GM12878 (cell line): ENCODE measurements at regions not wholly inside any gene's neighbourhood (a gene's known extent, or its start where the extent isn't known, plus 50 kb on each side); places are given as distances from the start of the nearest gene placed in this dataset.

Experiments
- ATAC-seq: fragments of 200-7000 bp; cut with Tn5 transposase; 3 replicates; pipeline ENCODE4 v1.9.1; 2020; ENCODE audit warnings: mild to moderate bottlenecking, moderate library complexity
- BruUV-seq: library from RNA; stranded (reverse); fragments of 400-500 nt; replicated peaks from 2 replicates; lab custom pipeline; 2021; lab: Mats Ljungman, UMichigan
- CTCF ChIA-PET: fragments of 300-600 bp; sonication (Branson Sonifier 250); formaldehyde crosslinking; extraction: SDS; loops from one replicate; lab custom pipeline; 2021; ENCODE audit warnings: inconsistent platforms; lab: Yijun Ruan, JAX
- POLR2A ChIA-PET: fragments of 350-600 bp; formaldehyde crosslinking; extraction: SDS; loops from one replicate; lab custom pipeline; 2021; ENCODE audit warnings: inconsistent platforms; lab: Charles Lee
- RAD21 ChIA-PET: fragments of 300-600 bp; sonication (Branson Sonifier 250); formaldehyde crosslinking; loops from one replicate; lab custom pipeline; 2023; ENCODE audit warnings: antibody characterized with exemption; ENCODE audit not compliant: unreplicated experiment; lab: Charles Lee
- SMC1A ChIA-PET: fragments of 300-600 bp; sonication (Branson Sonifier 250); formaldehyde crosslinking; loops from one replicate; lab custom pipeline; 2023; ENCODE audit not compliant: unreplicated experiment, uncharacterized antibody; lab: Charles Lee
- DNase-seq: peaks from one replicate; pipeline ENCODE4 v3.0.0-alpha.2; 2011; ENCODE audit warnings: low read depth, low spot score
- FAIRE-seq: peaks from 3 replicates; lab custom pipeline; 2011; peaks lifted over from hg19 to GRCh38; lab: Jason Lieb, UNC
- H2AFZ ChIP-seq: 2 replicates; pipeline ENCODE4 v1.6.0; 2011; ENCODE audit warnings: low read depth, low read length, control low read depth; ENCODE audit not compliant: control insufficient read depth
- H3K27ac ChIP-seq: 2 replicates; pipeline ENCODE4 v1.5.1; 2011; ENCODE audit warnings: control low read depth; ENCODE audit not compliant: control insufficient read depth, insufficient read depth
- H3K27me3 ChIP-seq, 2 experiments: replicated peaks in 1 of 2; 2 replicates each; pipeline versions ENCODE4 v1.6.0 to v1.6.1; 2011; ENCODE audit warnings: low read length in 1 of 2; ENCODE audit not compliant: control insufficient read depth in 2 of 2, insufficient read depth in 2 of 2
- H3K36me3 ChIP-seq, 2 experiments: 2 replicates each; pipeline ENCODE4 v1.5.1; 2011; ENCODE audit warnings: low read length in 1 of 2; ENCODE audit not compliant: control insufficient read depth in 2 of 2, insufficient read depth in 2 of 2
- H3K4me1 ChIP-seq: 2 replicates; pipeline ENCODE4 v1.6.1; 2011; ENCODE audit warnings: mild to moderate bottlenecking, low read length, moderate library complexity, mixed read lengths; ENCODE audit not compliant: control insufficient read depth, insufficient read depth
- H3K4me2 ChIP-seq: 2 replicates; pipeline ENCODE4 v1.6.0; 2011; ENCODE audit warnings: control low read depth; ENCODE audit not compliant: control insufficient read depth, insufficient read depth
- H3K4me3 ChIP-seq: fragments of 200-600 bp; sonication (generic); 2 replicates; pipeline ENCODE4 v1.5.1; 2016
- H3K79me2 ChIP-seq: 2 replicates; pipeline ENCODE4 v1.6.0; 2011; ENCODE audit warnings: low read length; ENCODE audit not compliant: control insufficient read depth, insufficient read depth
- H3K9ac ChIP-seq: 2 replicates; pipeline ENCODE4 v1.8.0; 2011; ENCODE audit warnings: low read length, control low read depth, mixed read lengths; ENCODE audit not compliant: control insufficient read depth, insufficient read depth
- H3K9me3 ChIP-seq: replicated peaks from 3 replicates; pipeline ENCODE4 v1.5.1; 2011; ENCODE audit warnings: mild to moderate bottlenecking, low read length; ENCODE audit not compliant: control insufficient read depth, insufficient read depth
- H4K20me1 ChIP-seq: 2 replicates; pipeline ENCODE4 v1.6.0; 2011; ENCODE audit not compliant: control insufficient read depth, insufficient read depth
- ASH2L ChIP-seq: fragments of 300-600, 200-600 bp; sonication (generic); IDR thresholded peaks from 2 replicates; pipeline ENCODE4 v1.6.1; 2017; ENCODE audit warnings: low read depth, mild to moderate bottlenecking, borderline replicate concordance
- CBFB ChIP-seq: IDR thresholded peaks from 2 replicates; pipeline ENCODE4 v1.6.1; 2016; ENCODE audit warnings: antibody characterized with exemption, low read depth
- CBX5 ChIP-seq: sonication (generic); IDR thresholded peaks from 2 replicates; pipeline ENCODE4 v1.6.1; 2016; ENCODE audit warnings: low read depth, moderate library complexity, mild to moderate bottlenecking, inconsistent platforms
- FOS ChIP-seq: IDR thresholded peaks from 3 replicates; pipeline ENCODE4 v1.6.1; 2011; ENCODE audit warnings: borderline replicate concordance; ENCODE audit not compliant: insufficient read length; ENCODE audit errors: extremely low read depth
- NFYB ChIP-seq: IDR thresholded peaks from 2 replicates; pipeline ENCODE4 v1.6.1; 2011; ENCODE audit warnings: low read depth, mild to moderate bottlenecking, low read length, improper control_type of control experiment, moderate library complexity; ENCODE audit not compliant: insufficient read depth
- NKRF ChIP-seq: fragments of 450-650 bp; conservative IDR thresholded peaks from 2 replicates; pipeline ENCODE4 v1.6.1; 2017; ENCODE audit warnings: mild to moderate bottlenecking, moderate library complexity
- TCF3 ChIP-seq: IDR thresholded peaks from 2 replicates; pipeline ENCODE4 v1.6.1; 2012; ENCODE audit warnings: low read depth, mild to moderate bottlenecking, low read length, borderline replicate concordance; ENCODE audit not compliant: insufficient read depth
- YBX1 ChIP-seq: fragments of 450-650 bp; IDR thresholded peaks from 2 replicates; pipeline ENCODE4 v1.6.1; 2016; ENCODE audit warnings: antibody characterized with exemption
- ZNF384 ChIP-seq: IDR thresholded peaks from 2 replicates; pipeline ENCODE4 v1.6.1; 2012; ENCODE audit warnings: low read depth, mild to moderate bottlenecking, low read length, improper control_type of control experiment, borderline replicate concordance
- WGBS: methylation state at CpG from one replicate; pipeline ENCODE4 v1.1.6; 2016; ENCODE audit warnings: low lambda C conversion rate; ENCODE audit not compliant: insufficient replicate concordance, insufficient coverage; ENCODE audit errors: missing lambda C conversion rate; 5-methylcytosine and 5-hydroxymethylcytosine counted together
- in situ Hi-C: fragments of 300-500 bp; cut with MboI; formaldehyde crosslinking; loops from 9 replicates; pipeline ENCODE4 v1.14.3; 2018; ENCODE audit warnings: mixed read lengths
- intact Hi-C: fragments of 100-400 bp; cut with micrococcal nuclease; formaldehyde crosslinking; loops from one replicate; pipeline ENCODE4 v1.14.2; 2022; ENCODE audit not compliant: unreplicated experiment
- TF ChIP-seq, protein P1 (sequence below): IDR thresholded peaks from 2 replicates; pipeline ENCODE4 v1.6.1; 2011; ENCODE audit warnings: low read depth, mild to moderate bottlenecking, low read length, moderate library complexity, borderline replicate concordance; ENCODE audit errors: extremely low read depth
- TF ChIP-seq, protein P2 (sequence below): fragments of 450-650 bp; IDR thresholded peaks from 2 replicates; pipeline ENCODE4 v1.6.1; 2014; ENCODE audit warnings: mild to moderate bottlenecking

DNA sequence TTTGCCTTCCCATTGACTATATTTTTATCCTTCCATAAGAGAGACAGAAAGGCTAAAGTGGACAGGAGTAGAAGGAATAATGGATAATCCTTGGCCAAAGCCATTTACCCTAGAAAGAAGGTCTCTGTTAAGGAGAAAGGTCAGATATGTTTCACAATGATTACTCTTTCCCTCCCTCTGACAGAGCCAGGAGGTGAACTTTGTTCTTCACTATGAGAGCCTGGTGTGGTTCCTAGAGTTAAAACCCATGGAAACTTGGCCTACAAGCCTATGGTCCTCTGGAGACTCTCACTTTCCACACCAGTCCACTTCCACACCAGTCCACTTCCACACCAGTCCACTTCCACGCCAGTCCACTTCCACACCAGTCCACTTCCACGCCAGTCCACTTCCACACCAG is 479.9 kb upstream of the ZP4 start:
- CTCF ChIA-PET, result no interaction called here
- RAD21 ChIA-PET, result no interaction called here
- Histone ChIP-seq H3K9me3 (no peaks in the 10 kb centered on the region), H4K20me1 (no peaks in the 10 kb centered on the region), H3K9ac (no peak overlapping the region), H3K79me2 (no peaks in the 10 kb centered on the region), H3K27ac (no peak overlapping the region), H3K4me3 (no peak overlapping the region), H3K4me1 (no peaks in the 10 kb centered on the region), H2AFZ (no peak overlapping the region), H3K27me3 (no peaks in the 10 kb centered on the region), H3K4me2 (no peak overlapping the region), H3K36me3 (no peaks in the 10 kb centered on the region)
- SMC1A ChIA-PET, result no interaction called here
- FAIRE-seq (no peak), ATAC-seq (no peak), DNase-seq (no peak)
- intact Hi-C loops (no loop called here), in situ Hi-C loops (no loop called here)
- POLR2A ChIA-PET, result no interaction called here
- 0% methylated on average over 2 of the region's 2 CpGs for WGBS
- no peak for TF ChIP-seq YBX1
- no peak for TF ChIP-seq ZNF384
- TF ChIP-seq TCF3, result no peak
- TF ChIP-seq, protein P1, sequence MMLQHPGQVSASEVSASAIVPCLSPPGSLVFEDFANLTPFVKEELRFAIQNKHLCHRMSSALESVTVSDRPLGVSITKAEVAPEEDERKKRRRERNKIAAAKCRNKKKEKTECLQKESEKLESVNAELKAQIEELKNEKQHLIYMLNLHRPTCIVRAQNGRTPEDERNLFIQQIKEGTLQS, result no peak
- no peak for TF ChIP-seq CBX5
- no peak for TF ChIP-seq NFYB
- TF ChIP-seq, protein P2, sequence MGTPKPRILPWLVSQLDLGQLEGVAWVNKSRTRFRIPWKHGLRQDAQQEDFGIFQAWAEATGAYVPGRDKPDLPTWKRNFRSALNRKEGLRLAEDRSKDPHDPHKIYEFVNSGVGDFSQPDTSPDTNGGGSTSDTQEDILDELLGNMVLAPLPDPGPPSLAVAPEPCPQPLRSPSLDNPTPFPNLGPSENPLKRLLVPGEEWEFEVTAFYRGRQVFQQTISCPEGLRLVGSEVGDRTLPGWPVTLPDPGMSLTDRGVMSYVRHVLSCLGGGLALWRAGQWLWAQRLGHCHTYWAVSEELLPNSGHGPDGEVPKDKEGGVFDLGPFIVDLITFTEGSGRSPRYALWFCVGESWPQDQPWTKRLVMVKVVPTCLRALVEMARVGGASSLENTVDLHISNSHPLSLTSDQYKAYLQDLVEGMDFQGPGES, result no peak
- no peak for TF ChIP-seq NKRF
- TF ChIP-seq FOS, result no peak
- TF ChIP-seq ASH2L, result no peak
- TF ChIP-seq CBFB, result no peak
- BruUV-seq, result no TSS peak
